MM.1S (cell line): ENCODE measurements at regions not wholly inside any gene's neighbourhood (a gene's known extent, or its start where the extent isn't known, plus 50 kb on each side); places are given as distances from the start of the nearest gene placed in this dataset.

ENCODE experiments used
- DNase-seq: peaks from one replicate; pipeline ENCODE4 v3.0.0-alpha.2; 2015
- H2AFZ ChIP-seq: fragments of 300-600 bp; sonication (generic); 2 replicates; pipeline ENCODE4 v1.6.0; 2016; ENCODE audit warnings: antibody characterized with exemption, low read length
- H3F3A ChIP-seq: fragments of 300-600 bp; sonication (generic); 2 replicates; pipeline ENCODE4 v1.6.1; 2016; ENCODE audit warnings: mild to moderate bottlenecking, antibody characterized with exemption, low read length, moderate library complexity, mixed read lengths; ENCODE audit not compliant: insufficient read depth
- H3K27ac ChIP-seq: fragments of 300-600 bp; sonication (generic); 2 replicates; pipeline ENCODE4 v1.5.1; 2016; ENCODE audit warnings: mild to moderate bottlenecking, low read length
- H3K27me3 ChIP-seq: fragments of 300-600 bp; sonication (generic); replicated peaks from 2 replicates; pipeline ENCODE4 v1.6.0; 2016; ENCODE audit warnings: low read length; ENCODE audit not compliant: insufficient read depth
- H3K36me3 ChIP-seq: fragments of 300-600 bp; sonication (generic); replicated peaks from 2 replicates; pipeline ENCODE4 v1.6.1; 2016; ENCODE audit warnings: mild to moderate bottlenecking, low read length, mixed read lengths; ENCODE audit not compliant: insufficient read depth
- H3K4me1 ChIP-seq: fragments of 300-600 bp; sonication (generic); 2 replicates; pipeline ENCODE4 v1.6.1; 2016; ENCODE audit warnings: low read length, mixed read lengths
- H3K4me2 ChIP-seq: fragments of 300-600 bp; sonication (generic); 2 replicates; pipeline ENCODE4 v1.6.0; 2016; ENCODE audit warnings: low read depth, low read length
- H3K4me3 ChIP-seq: fragments of 300-600 bp; sonication (generic); 2 replicates; pipeline ENCODE4 v1.5.1; 2016; ENCODE audit warnings: low read length, mixed read lengths
- H3K79me2 ChIP-seq: fragments of 300-600 bp; sonication (generic); 2 replicates; pipeline ENCODE4 v1.6.1; 2016; ENCODE audit warnings: mixed run types, low read length, mixed read lengths
- H3K9ac ChIP-seq: fragments of 300-600 bp; sonication (generic); 2 replicates; pipeline ENCODE4 v1.6.1; 2016; ENCODE audit warnings: low read length, mixed read lengths
- H3K9me2 ChIP-seq: fragments of 300-600 bp; sonication (generic); replicated peaks from 2 replicates; pipeline ENCODE4 v1.6.1; 2016; ENCODE audit warnings: mild to moderate bottlenecking, low read length, mixed read lengths; ENCODE audit not compliant: insufficient read depth
- H3K9me3 ChIP-seq: fragments of 300-600 bp; sonication (generic); replicated peaks from 2 replicates; pipeline ENCODE4 v1.6.1; 2016; ENCODE audit warnings: mild to moderate bottlenecking, low read length, mixed read lengths; ENCODE audit not compliant: insufficient read depth
- H4K20me1 ChIP-seq: fragments of 300-600 bp; sonication (generic); 2 replicates; pipeline ENCODE4 v1.6.1; 2016; ENCODE audit warnings: mild to moderate bottlenecking, low read length, moderate library complexity, mixed read lengths; ENCODE audit not compliant: insufficient read depth
- CTCF ChIP-seq: fragments of 300-600 bp; sonication (generic); IDR thresholded peaks from 2 replicates; pipeline ENCODE4 v1.5.1; 2016; ENCODE audit warnings: antibody characterized with exemption, low read length, mixed read lengths
- EZH2 ChIP-seq: fragments of 300-600 bp; sonication (generic); optimal IDR thresholded peaks from 2 replicates; pipeline ENCODE3; 2017; ENCODE audit warnings: low read depth, mild to moderate bottlenecking, antibody characterized with exemption, low read length, mixed read lengths
- EZH2phosphoT487 ChIP-seq: fragments of 300-600 bp; sonication (generic); IDR thresholded peaks from 2 replicates; pipeline ENCODE4 v1.6.1; 2018; ENCODE audit warnings: antibody characterized with exemption, low read length

GRCh38 chr12:76942267-76942666 is 63.4 kb upstream of the CSRP2 start:
- H4K20me1 ChIP-seq, result no peaks in the 10 kb centered on the region
- TF ChIP-seq EZH2phosphoT487 (no peak), CTCF (no peak), EZH2 (no peak)
- H3F3A ChIP-seq, result no peaks in the 10 kb centered on the region
- DNase-seq, result no peak
- H3K79me2 ChIP-seq, result no peaks in the 10 kb centered on the region
- H3K27me3 ChIP-seq, result no peaks in the 10 kb centered on the region
- H3K4me2 ChIP-seq, result no peak overlapping the region
- H3K4me3 ChIP-seq, result no peak overlapping the region
- H3K36me3 ChIP-seq, result no peaks in the 10 kb centered on the region
- H2AFZ ChIP-seq, result no peak overlapping the region
- no peaks in the 10 kb centered on the region for H3K9me2 ChIP-seq
- H3K27ac ChIP-seq, result no peak overlapping the region
- no peaks in the 10 kb centered on the region for H3K9me3 ChIP-seq
- no peak overlapping the region for H3K9ac ChIP-seq
- no peaks in the 10 kb centered on the region for H3K4me1 ChIP-seq

- Histone ChIP-seq H3K9ac (no peak overlapping the region), H3K9me3 (no peaks in the 10 kb centered on the region), H3K9me2 (no peaks in the 10 kb centered on the region), H3K4me2 (no peak overlapping the region), H3F3A (no peaks in the 10 kb centered on the region), H3K27ac (no peak overlapping the region), H3K36me3 (no peaks in the 10 kb centered on the region), H3K79me2 (no peaks in the 10 kb centered on the region), H3K4me1 (no peaks in the 10 kb centered on the region), H2AFZ (no peak overlapping the region), H3K4me3 (no peak overlapping the region), H3K27me3 (no peaks in the 10 kb centered on the region), H4K20me1 (no peaks in the 10 kb centered on the region)
- TF ChIP-seq CTCF, result no peak
- TF ChIP-seq EZH2, result no peak
- no peak for TF ChIP-seq EZH2phosphoT487
- no peak for DNase-seq
Measured at GRCh38 chr12:76940671-76941445, 62.0 kb upstream of the CSRP2 start.

- H3K9me3 ChIP-seq, result no peaks in the 10 kb centered on the region
- no peaks in the 10 kb centered on the region for H3K9me2 ChIP-seq
- no peaks in the 10 kb centered on the region for H3K79me2 ChIP-seq
- H3K4me2 ChIP-seq, result no peak overlapping the region
- H4K20me1 ChIP-seq, result no peaks in the 10 kb centered on the region
- no peak for DNase-seq
- H3K4me1 ChIP-seq, result no peaks in the 10 kb centered on the region
- no peaks in the 10 kb centered on the region for H3K27me3 ChIP-seq
- H3F3A ChIP-seq, result no peaks in the 10 kb centered on the region
- no peak overlapping the region for H2AFZ ChIP-seq
- H3K27ac ChIP-seq, result no peak overlapping the region
- no peak overlapping the region for H3K9ac ChIP-seq
- TF ChIP-seq EZH2phosphoT487, result no peak
- no peak for TF ChIP-seq EZH2
- no peak for TF ChIP-seq CTCF
- H3K4me3 ChIP-seq, result no peak overlapping the region
- H3K36me3 ChIP-seq, result no peaks in the 10 kb centered on the region
Measured at GRCh38 chr12:76939701-76940100, 60.9 kb upstream of the CSRP2 start.
